RWPE2 (cell line): ENCODE measurements at regions not wholly inside any gene's neighbourhood (a gene's known extent, or its start where the extent isn't known, plus 50 kb on each side); places are given as distances from the start of the nearest gene placed in this dataset.
A peak's percentile ranks its signal among the peaks of the same experiment; 100 is the strongest.

Source experiments
- ATAC-seq: fragments of 200-7000 bp; cut with Tn5 transposase; 3 replicates; pipeline ENCODE4 v1.9.1; 2021; ENCODE audit warnings: low read depth
- DNase-seq: peaks from one replicate; pipeline ENCODE4 v3.0.0-alpha.2; 2020; ENCODE audit warnings: low spot score
- H3K27ac ChIP-seq: fragments of 450-650 bp; 2 replicates; pipeline ENCODE4 v1.5.1; 2017; ENCODE audit warnings: mild to moderate bottlenecking; ENCODE audit not compliant: poor library complexity, severe bottlenecking
- H3K27me3 ChIP-seq: fragments of 250-450 bp; sonication (Bioruptor Pico); 2 replicates; pipeline ENCODE4 v1.5.1; 2021; ENCODE audit warnings: mild to moderate bottlenecking, moderate library complexity; ENCODE audit not compliant: insufficient read depth, poor library complexity, severe bottlenecking
- H3K36me3 ChIP-seq: fragments of 250-450 bp; sonication (Bioruptor Pico); 2 replicates; pipeline ENCODE4 v1.5.1; 2020; ENCODE audit warnings: low read depth, mild to moderate bottlenecking, moderate library complexity
- H3K4me1 ChIP-seq: fragments of 250-450 bp; sonication (Bioruptor Pico); 2 replicates; pipeline ENCODE4 v1.5.1; 2021; ENCODE audit warnings: mild to moderate bottlenecking, moderate library complexity; ENCODE audit not compliant: insufficient read depth, poor library complexity, severe bottlenecking
- H3K4me3 ChIP-seq: fragments of 250-450 bp; sonication (Bioruptor Pico); 2 replicates; pipeline ENCODE4 v1.5.1; 2021; ENCODE audit warnings: mild to moderate bottlenecking, moderate library complexity; ENCODE audit not compliant: severe bottlenecking
- H3K9me3 ChIP-seq: fragments of 250-450 bp; sonication (Bioruptor Pico); 2 replicates; pipeline ENCODE4 v1.5.1; 2021; ENCODE audit warnings: mild to moderate bottlenecking, moderate library complexity; ENCODE audit not compliant: severe bottlenecking
- CTCF ChIP-seq: fragments of 450-650 bp; IDR thresholded peaks from one replicate; pipeline ENCODE4 v1.5.1; 2017; ENCODE audit warnings: mild to moderate bottlenecking, moderate library complexity; ENCODE audit not compliant: poor library complexity, severe bottlenecking

- Histone ChIP-seq H3K36me3 (no peaks in the 10 kb centered on the region), H3K4me1 (no peaks in the 10 kb centered on the region), H3K9me3 (no peaks in the 10 kb centered on the region), H3K27me3 (no peaks in the 10 kb centered on the region), H3K4me3 (no peak overlapping the region), H3K27ac (no peak overlapping the region)
- no peak for DNase-seq
- ATAC-seq: no peak
- no peak for TF ChIP-seq CTCF
These were observed 69.1 kb upstream of the NAP1L1 start for GRCh38 chr12:76153616-76154015.

GRCh38 chr12:76152181-76152807 is 67.8 kb upstream of the NAP1L1 start:
- Histone ChIP-seq H3K4me1 (no peaks in the 10 kb centered on the region), H3K9me3 (no peaks in the 10 kb centered on the region), H3K4me3 (no peak overlapping the region), H3K27me3 (no peaks in the 10 kb centered on the region), H3K36me3 (no peaks in the 10 kb centered on the region), H3K27ac (no peak overlapping the region)
- DNase-seq (no peak), ATAC-seq (no peak)
- no peak for TF ChIP-seq CTCF

GRCh38 chr12:76144245-76144549 is 59.7 kb upstream of the NAP1L1 start:
- no peak overlapping the region for H3K27ac ChIP-seq
- H3K27me3 ChIP-seq: no peaks in the 10 kb centered on the region
- no peak for TF ChIP-seq CTCF
- H3K4me1 ChIP-seq: no peaks in the 10 kb centered on the region
- ATAC-seq: 0 out of 3 replicates have a peak, but pooled peaks have one; percentile 25
- no peaks in the 10 kb centered on the region for H3K9me3 ChIP-seq
- no peak overlapping the region for H3K4me3 ChIP-seq
- no peaks in the 10 kb centered on the region for H3K36me3 ChIP-seq
- no peak for DNase-seq

GRCh38 chr12:76143343-76144244 is 59.1 kb upstream of the NAP1L1 start:
- no peak for TF ChIP-seq CTCF
- Histone ChIP-seq H3K27ac (no peak overlapping the region), H3K27me3 (no peaks in the 10 kb centered on the region), H3K9me3 (no peaks in the 10 kb centered on the region), H3K4me1 (no peaks in the 10 kb centered on the region), H3K36me3 (no peaks in the 10 kb centered on the region), H3K4me3 (no peak overlapping the region)
- no peak for ATAC-seq
- no peak for DNase-seq

- H3K9me3 ChIP-seq: no peaks in the 10 kb centered on the region
- no peak overlapping the region for H3K27ac ChIP-seq
- H3K27me3 ChIP-seq: no peaks in the 10 kb centered on the region
- no peaks in the 10 kb centered on the region for H3K4me1 ChIP-seq
- no peak for ATAC-seq
- no peak for TF ChIP-seq CTCF
- DNase-seq: no peak
- H3K4me3 ChIP-seq: no peak overlapping the region
- no peaks in the 10 kb centered on the region for H3K36me3 ChIP-seq
These were observed 57.8 kb upstream of the NAP1L1 start for GRCh38 chr12:76142305-76142704.
